GM19023 (cell line): ENCODE measurements at regions not wholly inside any gene's neighbourhood (a gene's known extent, or its start where the extent isn't known, plus 50 kb on each side); places are given as distances from the start of the nearest gene placed in this dataset.
"Not testable (repeated sequence)": the region's sequence is repeated elsewhere in the genome, so short reads cannot be mapped to it uniquely, and the experiment has no call there.

Experiments
- ATAC-seq: cut with Tn5 transposase; IDR thresholded peaks from one replicate; pipeline ENCODE4 v1.9.1; 2021; ENCODE audit warnings: mild to moderate bottlenecking, moderate library complexity; ENCODE audit not compliant: unreplicated experiment

DNA sequence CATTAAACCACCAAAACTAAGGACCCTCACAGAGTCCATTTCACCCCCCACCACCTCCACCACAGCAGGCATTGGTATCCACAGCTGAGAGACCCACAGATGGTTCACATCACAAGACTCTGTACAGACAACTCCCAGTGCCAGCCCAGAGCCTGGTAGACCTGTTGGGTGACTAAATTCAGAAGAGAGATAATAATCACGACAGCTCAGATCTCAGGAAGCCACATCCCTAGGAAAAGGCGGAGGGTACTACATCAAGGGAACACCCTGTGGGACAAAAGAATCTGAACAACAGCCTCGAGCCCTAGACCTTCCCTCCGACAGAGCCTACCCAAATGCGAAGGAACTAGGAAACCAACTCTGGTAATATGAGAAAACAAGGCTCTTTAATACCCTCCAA lies 51.4 kb upstream of the TMEM45B start:
- not testable (repeated sequence) for ATAC-seq
